Natural killer cell (primary cell): ENCODE measurements at regions not wholly inside any gene's neighbourhood (a gene's known extent, or its start where the extent isn't known, plus 50 kb on each side); places are given as distances from the start of the nearest gene placed in this dataset.

Source experiments
- ATAC-seq, 3 donors: fragments of 150-1000 bp in 2 of 3; fragments of 200-7000 bp in 1 of 3; cut with Tn5 transposase; 1 replicate in 1 of 3; 2 replicates in 2 of 3; pipeline ENCODE4 v1.10.0; 2021; ENCODE audit warnings: mild to moderate bottlenecking in 2 of 3, moderate library complexity in 2 of 3
- DNase-seq, 2 donors: peaks; one replicate each; pipeline versions ENCODE4 v3.0.0 to v3.0.0-alpha.2; 2013 to 2021; ENCODE audit warnings: mixed read lengths in 1 of 2
- H3K27ac ChIP-seq: one replicate; pipeline ENCODE4 v1.5.1; 2013; ENCODE audit warnings: mild to moderate bottlenecking, low read length
- H3K27me3 ChIP-seq: one replicate; pipeline ENCODE4 v1.6.1; 2013; ENCODE audit warnings: low read length; ENCODE audit not compliant: control insufficient read depth, insufficient read depth
- H3K36me3 ChIP-seq: one replicate; pipeline ENCODE4 v1.6.1; 2013; ENCODE audit warnings: low read length; ENCODE audit not compliant: control insufficient read depth, insufficient read depth
- H3K4me1 ChIP-seq: one replicate; pipeline ENCODE4 v1.6.1; 2013; ENCODE audit warnings: low read length; ENCODE audit not compliant: control insufficient read depth, insufficient read depth
- H3K4me3 ChIP-seq: one replicate; pipeline ENCODE4 v1.5.1; 2013; ENCODE audit warnings: low read length
- H3K9me3 ChIP-seq: one replicate; pipeline ENCODE4 v1.6.1; 2013; ENCODE audit warnings: low read length; ENCODE audit not compliant: control insufficient read depth, insufficient read depth
- H3K27ac Mint-ChIP-seq, 2 donors: one replicate each; pipeline ENCODE4 v1.8.0; 2022; ENCODE audit warnings: mild to moderate bottlenecking in 2 of 2, mixed read lengths in 2 of 2, moderate library complexity in 1 of 2
- H3K27me3 Mint-ChIP-seq, 2 donors: one replicate each; pipeline ENCODE4 v1.8.0; 2022; ENCODE audit warnings: low read depth in 2 of 2, mixed read lengths in 2 of 2
- H3K36me3 Mint-ChIP-seq: one replicate; pipeline ENCODE4 v1.8.0; 2022; ENCODE audit warnings: mixed read lengths
- H3K4me1 Mint-ChIP-seq, 2 donors: one replicate each; pipeline ENCODE4 v1.8.0; 2022; ENCODE audit warnings: mixed read lengths in 2 of 2
- H3K4me3 Mint-ChIP-seq: one replicate; pipeline ENCODE4 v1.8.0; 2022; ENCODE audit warnings: mild to moderate bottlenecking, moderate library complexity, mixed read lengths
- H3K9me3 Mint-ChIP-seq, 2 donors: one replicate each; pipeline ENCODE4 v1.8.0; 2022; ENCODE audit warnings: mixed read lengths in 2 of 2
- WGBS: methylation state at CpG from one replicate; pipeline ENCODE4 v1.1.7; 2013; ENCODE audit warnings: missing lambda C conversion rate; ENCODE audit not compliant: insufficient coverage; 5-methylcytosine and 5-hydroxymethylcytosine counted together
- intact Hi-C: fragments of 100-400 bp; cut with micrococcal nuclease; formaldehyde crosslinking; loops from one replicate; pipeline ENCODE4 v1.14.2; 2022
- TF ChIP-seq, protein P1 (sequence below): fragments of 200-600 bp; IDR thresholded peaks from one replicate; pipeline ENCODE4 v1.8.0; 2022; ENCODE audit warnings: antibody characterized with exemption

DNA sequence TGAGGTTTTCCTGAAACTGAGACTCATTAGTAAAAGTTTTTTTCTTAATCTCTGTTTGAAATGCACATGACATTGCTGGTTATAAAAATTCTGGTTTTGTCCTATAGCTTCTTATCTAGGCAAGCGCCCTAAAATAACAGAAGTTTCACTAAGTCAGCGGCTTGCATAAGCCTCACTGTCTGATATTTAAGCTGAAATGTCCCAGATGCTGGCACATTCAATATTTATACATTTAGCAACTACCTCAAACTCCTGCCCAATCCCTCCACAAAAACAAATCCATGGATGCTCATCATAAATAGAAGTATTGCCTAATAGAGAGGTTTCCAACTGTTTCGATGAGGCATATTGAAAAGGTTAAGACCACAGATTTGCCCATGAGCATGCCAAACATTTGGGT, 83.1 kb upstream of the EGR2 start:
- no peak for ATAC-seq
- Histone ChIP-seq H3K4me3 (no peak overlapping the region), H3K36me3 (no peaks in the 10 kb centered on the region), H3K27ac (no peak overlapping the region), H3K9me3 (no peaks in the 10 kb centered on the region), H3K4me1 (no peaks in the 10 kb centered on the region), H3K27me3 (no peaks in the 10 kb centered on the region)
- H3K4me3 Mint-ChIP-seq = no peak overlapping the region
- no peaks in the 10 kb centered on the region for H3K9me3 Mint-ChIP-seq
- no peak overlapping the region for H3K27ac Mint-ChIP-seq
- H3K4me1 Mint-ChIP-seq = no peaks in the 10 kb centered on the region
- no peak for DNase-seq
- H3K27me3 Mint-ChIP-seq = peaks cover 0 to 18% of the 10 kb centered on the region in 2 donors
- no peaks in the 10 kb centered on the region for H3K36me3 Mint-ChIP-seq
- WGBS = 98% methylated on average over 3 of the region's 3 CpGs
- intact Hi-C loops = no loop called here
- TF ChIP-seq, protein P1, sequence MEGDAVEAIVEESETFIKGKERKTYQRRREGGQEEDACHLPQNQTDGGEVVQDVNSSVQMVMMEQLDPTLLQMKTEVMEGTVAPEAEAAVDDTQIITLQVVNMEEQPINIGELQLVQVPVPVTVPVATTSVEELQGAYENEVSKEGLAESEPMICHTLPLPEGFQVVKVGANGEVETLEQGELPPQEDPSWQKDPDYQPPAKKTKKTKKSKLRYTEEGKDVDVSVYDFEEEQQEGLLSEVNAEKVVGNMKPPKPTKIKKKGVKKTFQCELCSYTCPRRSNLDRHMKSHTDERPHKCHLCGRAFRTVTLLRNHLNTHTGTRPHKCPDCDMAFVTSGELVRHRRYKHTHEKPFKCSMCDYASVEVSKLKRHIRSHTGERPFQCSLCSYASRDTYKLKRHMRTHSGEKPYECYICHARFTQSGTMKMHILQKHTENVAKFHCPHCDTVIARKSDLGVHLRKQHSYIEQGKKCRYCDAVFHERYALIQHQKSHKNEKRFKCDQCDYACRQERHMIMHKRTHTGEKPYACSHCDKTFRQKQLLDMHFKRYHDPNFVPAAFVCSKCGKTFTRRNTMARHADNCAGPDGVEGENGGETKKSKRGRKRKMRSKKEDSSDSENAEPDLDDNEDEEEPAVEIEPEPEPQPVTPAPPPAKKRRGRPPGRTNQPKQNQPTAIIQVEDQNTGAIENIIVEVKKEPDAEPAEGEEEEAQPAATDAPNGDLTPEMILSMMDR = no peak

DNA sequence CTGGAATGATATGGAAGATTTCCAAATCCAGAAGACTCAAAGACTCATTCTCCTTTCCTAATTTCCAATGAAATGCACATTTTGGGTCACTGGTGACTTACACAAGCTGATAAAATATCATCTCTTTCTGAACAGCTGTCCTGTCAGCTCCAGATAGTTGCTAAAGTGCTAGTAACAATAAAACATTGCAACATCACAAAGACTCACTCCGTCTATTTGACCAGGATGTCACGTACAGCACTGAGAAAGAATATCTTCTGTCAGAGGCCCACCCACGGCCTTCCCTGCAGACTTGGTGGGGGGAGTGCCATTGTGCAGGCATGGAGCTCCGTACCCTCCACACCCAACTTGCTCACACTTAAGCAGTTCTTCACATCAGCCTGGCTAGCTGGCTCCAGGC, 78.9 kb upstream of the EGR2 start:
- Histone ChIP-seq H3K36me3 (no peaks in the 10 kb centered on the region), H3K4me1 (no peaks in the 10 kb centered on the region), H3K9me3 (no peaks in the 10 kb centered on the region), H3K4me3 (no peak overlapping the region), H3K27me3 (no peaks in the 10 kb centered on the region), H3K27ac (no peak overlapping the region)
- Mint-ChIP-seq H3K9me3 (no peaks in the 10 kb centered on the region), H3K4me3 (no peak overlapping the region), H3K27ac (no peak overlapping the region), H3K4me1 (no peaks in the 10 kb centered on the region), H3K27me3 (peaks cover 6 to 32% of the 10 kb centered on the region in 2 donors), H3K36me3 (no peaks in the 10 kb centered on the region)
- WGBS = 100% methylated on average over 3 of the region's 4 CpGs
- ATAC-seq = no peak
- intact Hi-C loops = no loop called here
- no peak for DNase-seq
- TF ChIP-seq, protein P1 = no peak

DNA sequence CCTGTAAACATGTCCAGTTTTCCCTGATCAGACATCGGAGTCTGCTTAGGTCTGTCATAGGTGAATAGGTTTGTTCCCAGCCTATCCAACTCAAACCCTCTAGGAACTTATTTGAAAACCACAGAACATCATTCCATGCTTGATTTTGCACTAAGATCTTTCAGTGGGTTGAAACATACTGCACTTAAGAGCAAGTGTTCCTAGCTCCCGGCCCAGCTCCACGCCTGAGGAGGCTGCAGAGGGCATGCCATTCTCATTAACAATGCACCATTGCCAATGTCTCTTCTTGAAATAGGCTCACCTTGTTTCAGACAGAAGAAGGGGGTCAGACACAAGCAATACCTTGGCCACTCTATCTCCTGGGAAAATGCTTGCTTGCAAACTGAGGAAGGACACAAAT, 78.0 kb upstream of the EGR2 start:
- H3K4me3 ChIP-seq = no peak overlapping the region
- 94% methylated on average over 3 of the region's 3 CpGs for WGBS
- H3K4me1 ChIP-seq = no peaks in the 10 kb centered on the region
- Mint-ChIP-seq H3K36me3 (no peaks in the 10 kb centered on the region), H3K4me1 (no peaks in the 10 kb centered on the region), H3K27me3 (peaks cover 10 to 35% of the 10 kb centered on the region in 2 donors), H3K27ac (no peak overlapping the region), H3K4me3 (no peak overlapping the region), H3K9me3 (no peaks in the 10 kb centered on the region)
- no peak overlapping the region for H3K27ac ChIP-seq
- intact Hi-C loops = no loop called here
- ATAC-seq (no peak), DNase-seq (no peak)
- TF ChIP-seq, protein P1 = no peak
- H3K9me3 ChIP-seq = no peaks in the 10 kb centered on the region
- no peaks in the 10 kb centered on the region for H3K27me3 ChIP-seq
- H3K36me3 ChIP-seq = no peaks in the 10 kb centered on the region

DNA sequence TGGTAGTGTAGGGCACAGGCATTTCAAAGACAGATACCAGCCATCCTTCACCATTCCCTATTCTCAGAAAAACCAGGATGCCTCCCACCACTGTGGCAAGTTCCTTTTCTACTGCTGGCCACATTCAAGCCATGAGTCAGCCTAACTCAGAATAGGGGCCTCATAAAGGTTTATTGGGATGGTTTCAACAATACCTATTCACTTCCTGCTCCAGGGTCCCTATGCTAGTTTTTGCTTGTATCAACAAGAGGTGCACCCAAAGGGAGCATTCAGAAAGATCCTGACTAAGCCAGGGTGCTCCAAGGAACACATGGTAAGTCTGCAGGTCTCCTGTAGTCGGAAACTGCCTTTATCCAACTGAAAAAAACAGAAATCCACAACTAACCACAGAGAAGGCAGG, 76.9 kb upstream of the EGR2 start:
- Mint-ChIP-seq H3K36me3 (no peaks in the 10 kb centered on the region), H3K4me3 (no peak overlapping the region), H3K27ac (no peak overlapping the region), H3K27me3 (peaks cover 10 to 40% of the 10 kb centered on the region in 2 donors), H3K9me3 (no peaks in the 10 kb centered on the region), H3K4me1 (no peaks in the 10 kb centered on the region)
- H3K27ac ChIP-seq = no peak overlapping the region
- H3K36me3 ChIP-seq = no peaks in the 10 kb centered on the region
- H3K9me3 ChIP-seq = no peaks in the 10 kb centered on the region
- H3K4me3 ChIP-seq = no peak overlapping the region
- H3K27me3 ChIP-seq = no peaks in the 10 kb centered on the region
- no peak for DNase-seq
- no peaks in the 10 kb centered on the region for H3K4me1 ChIP-seq
- no CpG with 5 or more reads among the region's 1 CpG for WGBS
- intact Hi-C loops = no loop called here
- TF ChIP-seq, protein P1 = no peak
- no peak for ATAC-seq
